OCI-LY7 (cell line): ENCODE measurements at regions not wholly inside any gene's neighbourhood (a gene's known extent, or its start where the extent isn't known, plus 50 kb on each side); places are given as distances from the start of the nearest gene placed in this dataset.

ENCODE experiments used
- BruUV-seq: library from RNA; stranded (reverse); fragments of 400-500 nt; replicated peaks from 2 replicates; lab custom pipeline; 2021; lab: Mats Ljungman, UMichigan
- CTCF ChIA-PET: fragments of 300-600 bp; sonication (Branson Sonifier 250); formaldehyde crosslinking; loops from one replicate; lab custom pipeline; 2022; ENCODE audit warnings: antibody characterized with exemption; ENCODE audit not compliant: unreplicated experiment; lab: Charles Lee
- POLR2A ChIA-PET: fragments of 300-600 bp; sonication (Branson Sonifier 250); formaldehyde crosslinking; loops from one replicate; lab custom pipeline; 2022; ENCODE audit warnings: antibody characterized with exemption; lab: Charles Lee
- DNase-seq: peaks from one replicate; pipeline ENCODE4 v3.0.0-alpha.2; 2015; ENCODE audit warnings: low spot score
- H2AFZ ChIP-seq: fragments of 200-600 bp; sonication (generic), shearing (Covaris generic); 2 replicates; pipeline ENCODE4 v1.6.1; 2014; ENCODE audit warnings: mild to moderate bottlenecking, antibody characterized with exemption, low read length, moderate library complexity
- H3K27ac ChIP-seq: fragments of 200-600 bp; sonication (generic); 2 replicates; pipeline ENCODE4 v1.5.1; 2014; ENCODE audit warnings: mixed run types, low read depth, mild to moderate bottlenecking, moderate library complexity, low read length, inconsistent platforms; ENCODE audit not compliant: poor library complexity, severe bottlenecking
- H3K36me3 ChIP-seq: fragments of 200-600 bp; sonication (generic); 2 replicates; pipeline ENCODE4 v1.6.1; 2014; ENCODE audit warnings: mild to moderate bottlenecking, antibody characterized with exemption, low read length, moderate library complexity, mixed read lengths; ENCODE audit not compliant: insufficient read depth
- H3K4me1 ChIP-seq: fragments of 200-600 bp; sonication (generic); 2 replicates; pipeline ENCODE4 v1.5.1; 2014; ENCODE audit warnings: mild to moderate bottlenecking, low read length; ENCODE audit not compliant: insufficient read depth, poor library complexity, severe bottlenecking
- H3K4me2 ChIP-seq: fragments of 200-600 bp; sonication (generic); 2 replicates; pipeline ENCODE4 v1.6.1; 2014; ENCODE audit warnings: mild to moderate bottlenecking, low read length
- H3K4me3 ChIP-seq: fragments of 200-600 bp; sonication (generic); 2 replicates; pipeline ENCODE4 v1.5.1; 2014; ENCODE audit warnings: mild to moderate bottlenecking, low read depth, low read length; ENCODE audit not compliant: poor library complexity, severe bottlenecking
- H3K79me2 ChIP-seq: fragments of 200-600 bp; sonication (generic); 2 replicates; pipeline ENCODE4 v1.6.1; 2016; ENCODE audit warnings: low read depth, mild to moderate bottlenecking, low read length, moderate library complexity, mixed read lengths; ENCODE audit not compliant: insufficient read depth
- H3K9me2 ChIP-seq: fragments of 200-600 bp; sonication (generic); 2 replicates; pipeline ENCODE4 v1.6.1; 2016; ENCODE audit warnings: mild to moderate bottlenecking, low read length, mixed read lengths; ENCODE audit not compliant: insufficient read depth
- H3K9me3 ChIP-seq: fragments of 200-600 bp; sonication (generic); 2 replicates; pipeline ENCODE4 v1.6.1; 2014; ENCODE audit warnings: mild to moderate bottlenecking, mixed run types, low read length, mixed read lengths
- H4K20me1 ChIP-seq: fragments of 200-600 bp; sonication (generic); 2 replicates; pipeline ENCODE4 v1.6.1; 2014; ENCODE audit warnings: mild to moderate bottlenecking, antibody characterized with exemption, low read length, moderate library complexity, mixed read lengths; ENCODE audit not compliant: insufficient read depth
- EZH2phosphoT487 ChIP-seq: fragments of 200-600 bp; sonication (generic); IDR thresholded peaks from 2 replicates; pipeline ENCODE4 v1.6.1; 2018; ENCODE audit warnings: low read depth, borderline replicate concordance, mild to moderate bottlenecking, mixed run types, antibody characterized with exemption, low read length, moderate library complexity, mixed read lengths
- intact Hi-C: fragments of 100-400 bp; cut with micrococcal nuclease; formaldehyde crosslinking; loops from one replicate; pipeline ENCODE4 v1.10.0; 2022; ENCODE audit not compliant: unreplicated experiment
- TF ChIP-seq, protein P1 (sequence below): fragments of 200-600 bp; sonication (generic); conservative IDR thresholded peaks from 2 replicates; pipeline ENCODE4 v1.5.1; 2014; ENCODE audit warnings: mild to moderate bottlenecking, antibody characterized with exemption, low read length, moderate library complexity, mixed read lengths

DNA sequence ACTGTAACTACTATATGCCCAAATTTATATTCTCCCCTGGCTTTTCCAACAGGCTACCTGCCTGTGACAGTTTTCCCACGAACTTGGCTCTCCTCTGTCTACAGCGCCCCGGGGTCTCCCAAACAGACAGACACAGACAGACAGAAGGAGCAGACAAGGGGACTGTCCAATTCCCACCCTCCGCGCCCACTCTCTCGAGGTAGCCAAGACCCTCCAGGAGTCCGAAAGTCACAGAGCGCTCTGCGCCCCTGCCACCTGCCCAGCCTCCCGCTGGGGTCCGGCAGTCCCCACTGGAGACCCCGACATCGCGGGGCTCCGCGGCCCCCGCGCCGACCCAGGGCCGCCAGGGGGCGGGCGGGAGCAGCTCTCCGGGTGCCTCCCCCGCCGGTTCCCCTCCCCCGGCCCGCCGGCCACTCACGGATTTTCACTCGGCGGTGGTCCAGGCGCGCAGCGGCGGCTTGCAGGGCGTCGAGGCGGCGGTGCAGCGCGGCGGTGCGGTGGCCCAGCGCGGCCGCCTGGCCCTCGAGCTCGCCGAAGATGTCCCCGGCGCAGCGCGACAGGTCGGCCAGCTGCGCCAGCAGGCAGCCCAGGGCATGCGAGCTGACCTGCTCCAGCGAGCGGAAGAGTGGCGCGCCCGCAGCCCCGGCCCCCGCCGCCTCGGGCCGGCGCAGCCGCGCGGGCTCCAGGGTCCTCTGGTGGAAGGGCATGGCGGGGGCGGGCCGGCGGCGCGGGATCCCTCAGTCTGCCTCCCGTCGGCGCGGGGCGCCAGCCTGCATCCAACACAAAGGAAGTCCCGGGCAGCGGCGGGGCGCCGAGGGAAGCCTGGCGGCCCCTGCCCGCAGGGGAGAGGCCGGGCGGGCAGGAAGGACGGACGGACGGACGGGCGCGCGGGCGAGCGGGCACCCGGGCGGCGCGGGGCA, 81.3 kb upstream of the CCDC28A start:
- Histone ChIP-seq H3K36me3 (no peaks in the 10 kb centered on the region), H3K79me2 (no peaks in the 10 kb centered on the region), H3K4me1 (no peaks in the 10 kb centered on the region), H3K9me2 (no peaks in the 10 kb centered on the region), H3K27ac (no peak overlapping the region), H3K9me3 (no peaks in the 10 kb centered on the region), H3K4me3 (peak overlapping the region; percentile 73), H2AFZ (peak overlapping the region; percentile 76), H4K20me1 (no peaks in the 10 kb centered on the region), H3K4me2 (peak overlapping the region; percentile 83)
- POLR2A ChIA-PET: interaction anchor here (0.5 kb wide), 1 partner anchor 334 kb away, joined by 4 read pairs; no protein-coding TSS in a partner anchor
- TF ChIP-seq, protein P1, sequence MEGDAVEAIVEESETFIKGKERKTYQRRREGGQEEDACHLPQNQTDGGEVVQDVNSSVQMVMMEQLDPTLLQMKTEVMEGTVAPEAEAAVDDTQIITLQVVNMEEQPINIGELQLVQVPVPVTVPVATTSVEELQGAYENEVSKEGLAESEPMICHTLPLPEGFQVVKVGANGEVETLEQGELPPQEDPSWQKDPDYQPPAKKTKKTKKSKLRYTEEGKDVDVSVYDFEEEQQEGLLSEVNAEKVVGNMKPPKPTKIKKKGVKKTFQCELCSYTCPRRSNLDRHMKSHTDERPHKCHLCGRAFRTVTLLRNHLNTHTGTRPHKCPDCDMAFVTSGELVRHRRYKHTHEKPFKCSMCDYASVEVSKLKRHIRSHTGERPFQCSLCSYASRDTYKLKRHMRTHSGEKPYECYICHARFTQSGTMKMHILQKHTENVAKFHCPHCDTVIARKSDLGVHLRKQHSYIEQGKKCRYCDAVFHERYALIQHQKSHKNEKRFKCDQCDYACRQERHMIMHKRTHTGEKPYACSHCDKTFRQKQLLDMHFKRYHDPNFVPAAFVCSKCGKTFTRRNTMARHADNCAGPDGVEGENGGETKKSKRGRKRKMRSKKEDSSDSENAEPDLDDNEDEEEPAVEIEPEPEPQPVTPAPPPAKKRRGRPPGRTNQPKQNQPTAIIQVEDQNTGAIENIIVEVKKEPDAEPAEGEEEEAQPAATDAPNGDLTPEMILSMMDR: peak; percentile 80
- TF ChIP-seq EZH2phosphoT487: no peak
- CTCF ChIA-PET: no interaction called here
- BruUV-seq: no TSS peak
- DNase-seq: peak; percentile 53
- intact Hi-C loops: loop anchor here (1.0 kb wide), 1 partner anchor 74 kb away; no protein-coding TSS in a partner anchor

DNA sequence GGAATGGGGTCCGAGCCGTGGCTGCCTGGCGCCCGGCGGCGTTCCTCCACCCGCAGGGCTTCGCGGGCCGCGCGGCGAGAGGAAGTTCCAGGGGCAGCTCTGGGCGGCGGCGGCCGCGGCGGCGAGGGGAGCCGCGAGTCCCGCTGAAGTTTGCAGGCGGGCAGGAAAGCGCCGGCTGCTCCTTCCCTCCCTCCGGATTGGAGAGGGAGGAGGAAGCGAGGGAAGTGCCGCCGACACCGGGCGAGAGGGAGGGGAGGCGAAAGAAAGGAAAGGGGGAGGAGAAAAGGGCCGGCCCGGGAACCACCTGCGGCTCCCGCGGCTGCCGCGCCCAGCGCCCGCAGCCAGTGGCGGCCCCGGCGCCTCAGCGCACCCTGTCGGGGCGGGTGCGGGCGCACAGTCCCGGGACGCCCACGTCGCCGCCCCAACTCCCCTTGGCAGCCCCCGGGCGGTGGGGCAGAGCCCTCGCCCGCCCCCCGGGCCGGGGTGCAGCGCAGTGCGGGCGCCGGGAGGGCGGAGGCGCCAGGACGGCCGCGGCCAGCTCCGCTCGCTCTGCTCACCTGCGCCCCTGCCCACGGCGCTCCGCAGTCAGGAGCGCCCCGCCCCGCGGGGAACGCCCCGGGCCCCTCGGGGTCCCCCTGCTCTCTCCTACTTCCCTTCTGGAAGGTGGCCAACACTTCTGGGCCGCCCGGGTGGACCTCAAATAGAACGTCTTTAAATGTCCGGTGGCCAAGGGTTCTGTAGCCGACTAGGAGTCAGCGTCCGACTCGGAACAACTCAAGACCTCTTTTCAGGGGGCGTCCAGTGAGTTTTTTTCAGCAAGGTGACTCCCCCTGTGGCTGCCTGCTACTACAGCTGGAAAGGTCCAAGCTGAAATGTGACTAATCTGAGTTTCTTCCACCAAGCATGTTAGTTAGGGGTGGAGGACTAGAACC, 80.3 kb upstream of the CCDC28A start:
- ChIA-PET POLR2A (interaction anchor here (0.5 to 1.0 kb wide), 3 partner anchors 333 to 732 kb away, joined by 3 to 4 read pairs (median 3); no protein-coding TSS in a partner anchor), CTCF (no interaction called here)
- intact Hi-C loops: loop anchor here (1.0 kb wide), 1 partner anchor 73 kb away; no protein-coding TSS in a partner anchor
- H3K9me3 ChIP-seq: no peaks in the 10 kb centered on the region
- no peak overlapping the region for H3K27ac ChIP-seq
- H3K36me3 ChIP-seq: no peaks in the 10 kb centered on the region
- no TSS peak for BruUV-seq
- H3K79me2 ChIP-seq: no peaks in the 10 kb centered on the region
- peak overlapping the region; percentile 83 for H3K4me2 ChIP-seq
- TF ChIP-seq EZH2phosphoT487: no peak
- TF ChIP-seq, protein P1: no peak
- peak; percentile 30 for DNase-seq
- no peaks in the 10 kb centered on the region for H3K4me1 ChIP-seq
- H2AFZ ChIP-seq: peak overlapping the region; percentile 76
- H3K4me3 ChIP-seq: peak overlapping the region; percentile 73
- no peaks in the 10 kb centered on the region for H4K20me1 ChIP-seq
- H3K9me2 ChIP-seq: no peaks in the 10 kb centered on the region
